Trophoblast cell (in vitro differentiated cells and primary cell): ENCODE measurements at regions not wholly inside any gene's neighbourhood (a gene's known extent, or its start where the extent isn't known, plus 50 kb on each side); places are given as distances from the start of the nearest gene placed in this dataset.

Source experiments
- DNase-seq, 2 donors: peaks; one replicate each; pipeline ENCODE4 v3.0.0-alpha.2; 2016
- H2AFZ ChIP-seq: 2 replicates; pipeline ENCODE4 v1.6.1; 2013; ENCODE audit warnings: low read length, moderate library complexity, mild to moderate bottlenecking; ENCODE audit not compliant: insufficient read depth, poor library complexity
- H2AK5ac ChIP-seq: 2 replicates; pipeline ENCODE4 v1.6.1; 2013; ENCODE audit warnings: mild to moderate bottlenecking, low read length
- H2BK120ac ChIP-seq: 2 replicates; pipeline ENCODE4 v1.6.1; 2013; ENCODE audit warnings: low read length, mild to moderate bottlenecking, moderate library complexity; ENCODE audit not compliant: insufficient read depth, poor library complexity
- H2BK12ac ChIP-seq: 2 replicates; pipeline ENCODE4 v1.6.1; 2013; ENCODE audit warnings: mild to moderate bottlenecking, low read length, moderate library complexity
- H2BK5ac ChIP-seq: 2 replicates; pipeline ENCODE4 v1.6.1; 2013; ENCODE audit warnings: low read length, low read depth, moderate library complexity, mild to moderate bottlenecking; ENCODE audit not compliant: poor library complexity
- H3K14ac ChIP-seq: 2 replicates; pipeline ENCODE4 v1.6.1; 2013; ENCODE audit warnings: mild to moderate bottlenecking, low read length
- H3K18ac ChIP-seq: 2 replicates; pipeline ENCODE4 v1.6.1; 2013; ENCODE audit warnings: mild to moderate bottlenecking, low read length
- H3K23ac ChIP-seq: 2 replicates; pipeline ENCODE4 v1.6.1; 2013; ENCODE audit warnings: low read length
- H3K27ac ChIP-seq: 2 replicates; pipeline ENCODE4 v1.5.1; 2013; ENCODE audit warnings: low read depth, mild to moderate bottlenecking, inconsistent platforms, low read length, moderate library complexity
- H3K27me3 ChIP-seq: 2 replicates; pipeline ENCODE4 v1.6.1; 2013; ENCODE audit warnings: inconsistent platforms, mild to moderate bottlenecking, low read length, moderate library complexity; ENCODE audit not compliant: insufficient read depth
- H3K36me3 ChIP-seq, 2 experiments: 1 replicate in 1 of 2; 2 replicates in 1 of 2; pipeline ENCODE4 v1.6.1; 2013; ENCODE audit warnings: low read length in 2 of 2, mild to moderate bottlenecking in 2 of 2, moderate library complexity in 1 of 2; ENCODE audit not compliant: insufficient read depth in 2 of 2, control insufficient read depth in 1 of 2
- H3K4ac ChIP-seq: 2 replicates; pipeline ENCODE4 v1.6.1; 2013; ENCODE audit warnings: low read depth, mild to moderate bottlenecking, low read length, moderate library complexity
- H3K4me1 ChIP-seq, 2 experiments: 1 replicate in 1 of 2; 2 replicates in 1 of 2; pipeline ENCODE4 v1.6.1; 2013; ENCODE audit warnings: low read length in 2 of 2, mild to moderate bottlenecking in 2 of 2, moderate library complexity in 1 of 2; ENCODE audit not compliant: insufficient read depth in 2 of 2, control insufficient read depth in 1 of 2
- H3K4me2 ChIP-seq: 2 replicates; pipeline ENCODE4 v1.6.1; 2013; ENCODE audit warnings: inconsistent platforms, mild to moderate bottlenecking, low read length, moderate library complexity
- H3K4me3 ChIP-seq: 2 replicates; pipeline ENCODE4 v1.5.1; 2013; ENCODE audit warnings: mild to moderate bottlenecking, low read depth, low read length, inconsistent platforms
- H3K79me1 ChIP-seq: one replicate; pipeline ENCODE4 v1.6.1; 2013; ENCODE audit warnings: low read length
- H3K79me2 ChIP-seq: 2 replicates; pipeline ENCODE4 v1.6.1; 2013; ENCODE audit warnings: low read length, mild to moderate bottlenecking; ENCODE audit not compliant: control insufficient read depth, insufficient read depth, poor library complexity
- H3K9ac ChIP-seq: 2 replicates; pipeline ENCODE4 v1.6.1; 2013; ENCODE audit warnings: mild to moderate bottlenecking, low read length
- H3K9me3 ChIP-seq: 2 replicates; pipeline ENCODE4 v1.6.1; 2013; ENCODE audit warnings: low read depth, mild to moderate bottlenecking, control low read depth, inconsistent platforms, low read length; ENCODE audit not compliant: insufficient read depth
- H4K12ac ChIP-seq: 2 replicates; pipeline ENCODE4 v1.6.1; 2013; ENCODE audit warnings: low read depth, mild to moderate bottlenecking, low read length, moderate library complexity
- H4K8ac ChIP-seq: 2 replicates; pipeline ENCODE4 v1.6.1; 2013; ENCODE audit warnings: low read depth, mild to moderate bottlenecking, low read length, moderate library complexity
- H4K91ac ChIP-seq: one replicate; pipeline ENCODE4 v1.6.1; 2013; ENCODE audit warnings: low read depth, mild to moderate bottlenecking, low read length, moderate library complexity
- WGBS: extraction: QIAGEN DNeasy Blood & Tissue Kit; methylation state at CpG from one replicate; pipeline ENCODE4 v1.1.7; 2013; ENCODE audit warnings: missing lambda C conversion rate; ENCODE audit not compliant: insufficient read length, insufficient coverage; ENCODE audit errors: extremely low coverage; 5-methylcytosine and 5-hydroxymethylcytosine counted together

DNA sequence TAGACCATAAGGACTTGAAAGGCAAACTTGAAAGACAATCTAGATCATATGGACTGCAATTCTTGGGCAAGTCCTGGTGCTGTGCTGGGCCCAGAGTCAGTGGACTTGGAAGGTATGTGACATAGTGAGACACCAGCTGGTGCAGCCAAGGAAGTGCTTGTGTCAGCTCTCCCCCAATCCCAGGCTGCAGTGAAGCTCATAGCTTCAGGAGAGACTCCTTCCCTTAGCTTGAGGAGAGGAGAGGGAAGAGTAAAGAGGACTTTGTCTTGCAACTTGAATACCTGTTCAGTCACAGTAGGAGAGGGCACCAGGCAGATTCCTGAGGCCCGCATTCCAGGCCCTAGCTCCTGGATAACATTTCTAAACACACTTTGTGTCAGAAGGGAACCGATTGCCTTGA, 127.4 kb upstream of the ZPLD1 start:
- H4K8ac ChIP-seq = no peak overlapping the region
- H3K18ac ChIP-seq = no peak overlapping the region
- H3K4me2 ChIP-seq = no peak overlapping the region
- no peak overlapping the region for H2BK12ac ChIP-seq
- no peaks in the 10 kb centered on the region for H3K79me2 ChIP-seq
- no peak overlapping the region for H3K23ac ChIP-seq
- no peak overlapping the region for H2AFZ ChIP-seq
- H3K4me3 ChIP-seq = no peak overlapping the region
- no peak overlapping the region for H2AK5ac ChIP-seq
- no peak overlapping the region for H2BK120ac ChIP-seq
- H3K4me1 ChIP-seq = no peaks in the 10 kb centered on the region
- H3K79me1 ChIP-seq = no peaks in the 10 kb centered on the region
- no CpG with 5 or more reads among the region's 2 CpGs for WGBS
- H4K12ac ChIP-seq = no peak overlapping the region
- peak; percentile 1 to 16 for DNase-seq
- H3K27me3 ChIP-seq = no peaks in the 10 kb centered on the region
- no peak overlapping the region for H4K91ac ChIP-seq
- H3K36me3 ChIP-seq = no peaks in the 10 kb centered on the region
- H3K4ac ChIP-seq = no peak overlapping the region
- H3K27ac ChIP-seq = no peak overlapping the region
- H3K9ac ChIP-seq = no peak overlapping the region
- no peak overlapping the region for H3K14ac ChIP-seq
- no peak overlapping the region for H2BK5ac ChIP-seq
- no peaks in the 10 kb centered on the region for H3K9me3 ChIP-seq

- H3K79me1 ChIP-seq = no peaks in the 10 kb centered on the region
Measured at GRCh38 chr3:102329066-102329465, 105.7 kb upstream of the ZPLD1 start.

GRCh38 chr3:102329561-102329960, 105.3 kb upstream of the ZPLD1 start:
- Histone ChIP-seq H2BK120ac (no peak overlapping the region), H2BK5ac (no peak overlapping the region), H4K12ac (no peak overlapping the region), H4K91ac (no peak overlapping the region), H3K23ac (no peak overlapping the region), H3K18ac (no peak overlapping the region), H3K4me3 (no peak overlapping the region), H4K8ac (no peak overlapping the region), H3K36me3 (no peaks in the 10 kb centered on the region), H3K9me3 (no peaks in the 10 kb centered on the region), H2AK5ac (no peak overlapping the region), H3K14ac (no peak overlapping the region), H3K79me1 (no peaks in the 10 kb centered on the region), H3K27me3 (no peaks in the 10 kb centered on the region), H3K4ac (no peak overlapping the region), H3K9ac (no peak overlapping the region), H3K79me2 (no peaks in the 10 kb centered on the region), H3K27ac (no peak overlapping the region), H2AFZ (no peak overlapping the region), H2BK12ac (no peak overlapping the region), H3K4me1 (no peaks in the 10 kb centered on the region), H3K4me2 (no peak overlapping the region)
- no peak for DNase-seq
- WGBS = no CpG with 5 or more reads among the region's 1 CpG

More at GRCh38 chr3:102329066-102329465, 105.7 kb upstream of the ZPLD1 start:
- Histone ChIP-seq H2BK12ac (no peak overlapping the region), H4K91ac (no peak overlapping the region), H3K9ac (no peak overlapping the region), H3K9me3 (no peaks in the 10 kb centered on the region), H3K27me3 (no peaks in the 10 kb centered on the region), H3K14ac (no peak overlapping the region), H3K4me3 (no peak overlapping the region), H3K27ac (no peak overlapping the region), H3K36me3 (no peaks in the 10 kb centered on the region), H2AFZ (no peak overlapping the region), H2AK5ac (no peak overlapping the region), H2BK5ac (no peak overlapping the region), H3K79me2 (no peaks in the 10 kb centered on the region), H3K4ac (no peak overlapping the region), H4K8ac (no peak overlapping the region), H2BK120ac (no peak overlapping the region), H3K18ac (no peak overlapping the region), H4K12ac (no peak overlapping the region), H3K4me2 (no peak overlapping the region), H3K23ac (no peak overlapping the region), H3K4me1 (no peaks in the 10 kb centered on the region)
- WGBS = no CpG with 5 or more reads among the region's 1 CpG
- DNase-seq = no peak

DNA sequence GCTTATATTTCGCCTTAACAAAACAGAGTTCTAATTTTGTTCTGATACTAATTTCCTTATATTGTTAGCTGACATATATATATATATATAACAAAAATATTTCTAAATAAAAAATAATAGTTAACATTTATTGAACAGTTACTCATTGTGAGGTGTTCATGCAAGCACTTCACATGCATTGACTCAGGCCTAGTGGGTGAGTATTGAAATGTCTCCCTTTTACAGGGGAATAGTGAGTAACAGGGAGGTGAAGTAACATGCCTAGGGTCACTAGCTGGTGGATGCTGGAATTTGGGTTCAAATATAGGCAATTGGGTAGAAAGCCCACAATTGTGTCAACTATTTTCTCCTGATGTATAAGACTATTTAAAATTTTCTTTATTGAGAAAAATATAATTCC, 102.6 kb upstream of the ZPLD1 start:
- Histone ChIP-seq H3K27me3 (no peaks in the 10 kb centered on the region), H4K12ac (no peak overlapping the region), H4K8ac (no peak overlapping the region), H3K79me2 (no peaks in the 10 kb centered on the region), H2BK5ac (no peak overlapping the region), H3K4me3 (no peak overlapping the region), H3K36me3 (no peaks in the 10 kb centered on the region), H2AFZ (no peak overlapping the region), H3K9ac (no peak overlapping the region), H4K91ac (no peak overlapping the region), H3K4me2 (no peak overlapping the region), H3K23ac (no peak overlapping the region), H2BK120ac (no peak overlapping the region), H3K9me3 (no peaks in the 10 kb centered on the region), H3K18ac (no peak overlapping the region), H3K27ac (no peak overlapping the region), H3K79me1 (no peaks in the 10 kb centered on the region), H3K14ac (no peak overlapping the region), H2BK12ac (no peak overlapping the region), H3K4me1 (no peaks in the 10 kb centered on the region), H2AK5ac (no peak overlapping the region), H3K4ac (no peak overlapping the region)
- no peak for DNase-seq
- WGBS = no CpG with 5 or more reads among the region's 1 CpG
